Nephron progenitor cell (in vitro differentiated cells): ENCODE measurements at regions not wholly inside any gene's neighbourhood (a gene's known extent, or its start where the extent isn't known, plus 50 kb on each side); places are given as distances from the start of the nearest gene placed in this dataset.

Experiments used
- DNase-seq: peaks from one replicate; pipeline ENCODE4 v3.0.0; 2021
- H3K27ac Mint-ChIP-seq: 2 replicates; pipeline ENCODE4 v1.8.0; 2021; ENCODE audit warnings: mild to moderate bottlenecking, moderate library complexity, mixed read lengths
- H3K27me3 Mint-ChIP-seq: 2 replicates; pipeline ENCODE4 v1.8.0; 2021; ENCODE audit warnings: mild to moderate bottlenecking, low read depth, mixed read lengths; ENCODE audit not compliant: poor library complexity
- H3K36me3 Mint-ChIP-seq: 2 replicates; pipeline ENCODE4 v1.8.0; 2021; ENCODE audit warnings: low read depth, mixed read lengths
- H3K4me1 Mint-ChIP-seq: 2 replicates; pipeline ENCODE4 v1.8.0; 2021; ENCODE audit warnings: mixed read lengths
- H3K4me3 Mint-ChIP-seq: 2 replicates; pipeline ENCODE4 v1.8.0; 2021; ENCODE audit warnings: mild to moderate bottlenecking, moderate library complexity, mixed read lengths
- H3K9me3 Mint-ChIP-seq: 2 replicates; pipeline ENCODE4 v1.8.0; 2021; ENCODE audit warnings: mild to moderate bottlenecking, moderate library complexity, mixed read lengths
- CTCF ChIP-seq: fragments of 200-600 bp; sonication (generic); IDR thresholded peaks from 2 replicates; pipeline ENCODE4 v1.5.0; 2021; ENCODE audit warnings: antibody characterized with exemption

GRCh38 chr17:70606086-70606485 lies 436.8 kb downstream of the KCNJ2 start:
- Mint-ChIP-seq H3K27ac (no peak overlapping the region), H3K27me3 (peaks cover 3% of the 10 kb centered on the region), H3K9me3 (no peaks in the 10 kb centered on the region), H3K4me3 (no peak overlapping the region), H3K36me3 (no peaks in the 10 kb centered on the region), H3K4me1 (peaks cover 5% of the 10 kb centered on the region)
- DNase-seq, result no peak
- TF ChIP-seq CTCF, result no peak

- no peak for DNase-seq
These were observed 438.9 kb downstream of the KCNJ2 start for GRCh38 chr17:70608193-70608592.

GRCh38 chr17:70608957-70609356 lies 439.6 kb downstream of the KCNJ2 start:
- peaks cover 3% of the 10 kb centered on the region for H3K4me1 Mint-ChIP-seq
- H3K4me3 Mint-ChIP-seq, result no peak overlapping the region
- H3K36me3 Mint-ChIP-seq, result no peaks in the 10 kb centered on the region
- H3K27ac Mint-ChIP-seq, result no peak overlapping the region
- DNase-seq, result no peak
- no peak for TF ChIP-seq CTCF
- H3K9me3 Mint-ChIP-seq, result no peaks in the 10 kb centered on the region
- peaks cover 3% of the 10 kb centered on the region for H3K27me3 Mint-ChIP-seq

More at GRCh38 chr17:70608193-70608592, 438.9 kb downstream of the KCNJ2 start:
- H3K36me3 Mint-ChIP-seq, result no peaks in the 10 kb centered on the region
- H3K9me3 Mint-ChIP-seq, result no peaks in the 10 kb centered on the region
- peaks cover 3% of the 10 kb centered on the region for H3K27me3 Mint-ChIP-seq
- TF ChIP-seq CTCF, result no peak
- no peak overlapping the region for H3K27ac Mint-ChIP-seq
- H3K4me1 Mint-ChIP-seq, result peaks cover 5% of the 10 kb centered on the region
- no peak overlapping the region for H3K4me3 Mint-ChIP-seq

GRCh38 chr17:70609566-70609965 lies 440.2 kb downstream of the KCNJ2 start:
- no peaks in the 10 kb centered on the region for H3K4me1 Mint-ChIP-seq
- H3K27ac Mint-ChIP-seq, result no peak overlapping the region
- no peak for DNase-seq
- no peak overlapping the region for H3K4me3 Mint-ChIP-seq
- TF ChIP-seq CTCF, result no peak
- no peaks in the 10 kb centered on the region for H3K36me3 Mint-ChIP-seq
- H3K27me3 Mint-ChIP-seq, result peaks cover 3% of the 10 kb centered on the region
- no peaks in the 10 kb centered on the region for H3K9me3 Mint-ChIP-seq

- DNase-seq, result no peak
- no peak overlapping the region for H3K4me3 Mint-ChIP-seq
- H3K27me3 Mint-ChIP-seq, result peaks cover 3% of the 10 kb centered on the region
- no peak for TF ChIP-seq CTCF
- no peaks in the 10 kb centered on the region for H3K9me3 Mint-ChIP-seq
- no peaks in the 10 kb centered on the region for H3K4me1 Mint-ChIP-seq
- no peak overlapping the region for H3K27ac Mint-ChIP-seq
- H3K36me3 Mint-ChIP-seq, result no peaks in the 10 kb centered on the region
These were observed 440.8 kb downstream of the KCNJ2 start for GRCh38 chr17:70610161-70610560.

GRCh38 chr17:70613681-70614080 lies 444.3 kb downstream of the KCNJ2 start:
- no peak overlapping the region for H3K27ac Mint-ChIP-seq
- H3K36me3 Mint-ChIP-seq, result no peaks in the 10 kb centered on the region

More at GRCh38 chr17:70613681-70614080, 444.3 kb downstream of the KCNJ2 start:
- no peak overlapping the region for H3K4me3 Mint-ChIP-seq
- TF ChIP-seq CTCF, result no peak
- no peaks in the 10 kb centered on the region for H3K9me3 Mint-ChIP-seq
- no peak for DNase-seq
- peaks cover 2% of the 10 kb centered on the region for H3K27me3 Mint-ChIP-seq
- H3K4me1 Mint-ChIP-seq, result no peaks in the 10 kb centered on the region
